Lung (tissue), 11 donors: ENCODE measurements at regions not wholly inside any gene's neighbourhood (a gene's known extent, or its start where the extent isn't known, plus 50 kb on each side); places are given as distances from the start of the nearest gene placed in this dataset.

Experiments used
- ATAC-seq: fragments of 200-7000 bp; cut with Tn5 transposase; one replicate; pipeline ENCODE4 v1.9.1; 2020; ENCODE audit warnings: moderate number of reproducible peaks; ENCODE audit not compliant: insufficient read depth, low FRiP score
- DNase-seq, 3 donors: peaks; one replicate each; pipeline ENCODE4 v3.0.0-alpha.2; 2013 to 2017
- H3K27ac ChIP-seq, 2 donors: one replicate each; pipeline ENCODE4 v1.5.1; 2013; ENCODE audit warnings: mild to moderate bottlenecking in 2 of 2, moderate library complexity in 2 of 2, control low read depth in 1 of 2, inconsistent platforms in 1 of 2, low read depth in 1 of 2, low read length in 1 of 2
- H3K27me3 ChIP-seq, 3 donors: one replicate each; pipeline ENCODE4 v1.5.1; 2013; ENCODE audit warnings: low read length in 2 of 3; ENCODE audit not compliant: control insufficient read depth in 3 of 3, insufficient read depth in 3 of 3
- H3K36me3 ChIP-seq, 4 donors: one replicate each; pipeline ENCODE4 v1.5.1; 2013; ENCODE audit warnings: low read length in 4 of 4, mild to moderate bottlenecking in 1 of 4, moderate library complexity in 1 of 4; ENCODE audit not compliant: control insufficient read depth in 4 of 4, insufficient read depth in 4 of 4
- H3K4me1 ChIP-seq, 5 donors: one replicate each; pipeline ENCODE4 v1.5.1; 2013; ENCODE audit warnings: low read length in 5 of 5, mild to moderate bottlenecking in 2 of 5, moderate library complexity in 1 of 5; ENCODE audit not compliant: control insufficient read depth in 5 of 5, insufficient read depth in 5 of 5
- H3K4me3 ChIP-seq: one replicate; pipeline ENCODE4 v1.5.1; 2013; ENCODE audit warnings: mild to moderate bottlenecking, control low read depth, moderate library complexity
- H3K9ac ChIP-seq, 2 donors: one replicate each; pipeline ENCODE4 v1.5.1; 2013; ENCODE audit warnings: low read length in 2 of 2, control low read depth in 1 of 2; ENCODE audit not compliant: insufficient read depth in 1 of 2
- H3K9me3 ChIP-seq, 4 donors: one replicate each; pipeline ENCODE4 v1.5.1; 2013; ENCODE audit warnings: low read length in 3 of 4, mild to moderate bottlenecking in 1 of 4, moderate library complexity in 1 of 4; ENCODE audit not compliant: control insufficient read depth in 4 of 4, insufficient read depth in 3 of 4
- WGBS, 2 donors: extraction: QIAGEN DNeasy Blood & Tissue Kit; methylation state at CpG; one replicate each; pipeline ENCODE4 v1.1.7; 2013; 5-methylcytosine and 5-hydroxymethylcytosine counted together
- TF ChIP-seq, protein P1 (sequence below): IDR thresholded peaks from 2 replicates; pipeline ENCODE4 v1.5.1; 2012; ENCODE audit warnings: mild to moderate bottlenecking; ENCODE audit errors: control extremely low read depth, extremely low read depth
- donor health status: control.
- donor health status: control.
- donor health status: Bipolar disorder and iron deficiency.
- donor health status: healthy.
- donor health status: DM: yes; HTN: yes; CAD: no.

DNA sequence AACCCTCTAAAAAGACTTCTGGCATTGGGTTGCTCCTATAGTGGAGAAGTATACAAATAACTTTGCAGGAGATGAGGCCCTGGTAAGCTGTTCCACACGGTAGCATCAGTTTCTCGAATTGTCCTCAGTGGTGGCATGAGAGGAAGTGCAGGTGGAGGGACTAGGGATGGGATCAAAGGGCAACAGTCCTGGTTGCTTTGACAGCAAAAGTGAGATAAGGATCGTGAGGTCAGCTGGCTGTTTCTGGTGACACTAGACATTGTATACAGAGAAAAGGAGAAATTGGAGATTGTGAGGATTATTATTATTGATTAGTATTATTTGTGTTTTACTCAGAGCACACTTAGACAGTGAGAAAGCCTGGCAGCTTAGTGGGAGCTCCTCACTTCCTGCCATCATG is 61.3 kb upstream of the EXOC2 start:
- ATAC-seq (no peak), DNase-seq (no peak)
- H3K9ac ChIP-seq = no peak overlapping the region
- no peaks in the 10 kb centered on the region for H3K4me1 ChIP-seq
- 70 to 80% methylated on average over 3 of the region's 3 CpGs for WGBS, 2 donors
- no peak overlapping the region for H3K27ac ChIP-seq
- H3K27me3 ChIP-seq = no peaks in the 10 kb centered on the region
- H3K4me3 ChIP-seq = no peak overlapping the region
- no peaks in the 10 kb centered on the region for H3K9me3 ChIP-seq
- no peaks in the 10 kb centered on the region for H3K36me3 ChIP-seq
- TF ChIP-seq, protein P1, sequence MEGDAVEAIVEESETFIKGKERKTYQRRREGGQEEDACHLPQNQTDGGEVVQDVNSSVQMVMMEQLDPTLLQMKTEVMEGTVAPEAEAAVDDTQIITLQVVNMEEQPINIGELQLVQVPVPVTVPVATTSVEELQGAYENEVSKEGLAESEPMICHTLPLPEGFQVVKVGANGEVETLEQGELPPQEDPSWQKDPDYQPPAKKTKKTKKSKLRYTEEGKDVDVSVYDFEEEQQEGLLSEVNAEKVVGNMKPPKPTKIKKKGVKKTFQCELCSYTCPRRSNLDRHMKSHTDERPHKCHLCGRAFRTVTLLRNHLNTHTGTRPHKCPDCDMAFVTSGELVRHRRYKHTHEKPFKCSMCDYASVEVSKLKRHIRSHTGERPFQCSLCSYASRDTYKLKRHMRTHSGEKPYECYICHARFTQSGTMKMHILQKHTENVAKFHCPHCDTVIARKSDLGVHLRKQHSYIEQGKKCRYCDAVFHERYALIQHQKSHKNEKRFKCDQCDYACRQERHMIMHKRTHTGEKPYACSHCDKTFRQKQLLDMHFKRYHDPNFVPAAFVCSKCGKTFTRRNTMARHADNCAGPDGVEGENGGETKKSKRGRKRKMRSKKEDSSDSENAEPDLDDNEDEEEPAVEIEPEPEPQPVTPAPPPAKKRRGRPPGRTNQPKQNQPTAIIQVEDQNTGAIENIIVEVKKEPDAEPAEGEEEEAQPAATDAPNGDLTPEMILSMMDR = no peak

DNA sequence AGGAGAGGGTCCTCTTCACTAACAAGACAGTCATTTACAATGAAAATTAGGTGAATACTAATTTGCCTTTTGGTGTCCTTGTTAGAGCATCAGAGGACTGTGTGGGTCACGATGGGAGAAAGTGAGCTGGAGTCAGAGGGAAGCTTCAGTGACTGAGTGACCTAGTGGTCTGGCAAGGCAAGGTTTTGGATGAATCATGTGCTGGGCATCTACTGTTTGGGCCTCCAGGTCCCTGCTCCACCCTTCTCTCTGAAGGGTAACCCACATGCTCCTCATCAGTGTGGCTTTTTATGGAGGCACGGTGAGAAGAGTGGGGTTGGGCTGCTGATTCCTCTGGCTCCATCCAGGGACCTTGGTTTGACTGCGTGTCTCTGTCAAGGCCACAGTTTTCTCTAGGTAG is 60.5 kb upstream of the EXOC2 start:
- WGBS, 2 donors = 93 to 94% methylated on average over 3 of the region's 3 CpGs
- Histone ChIP-seq H3K9me3 (no peaks in the 10 kb centered on the region), H3K4me1 (peaks cover 0 to under 1% (median 0%) of the 10 kb centered on the region in 5 donors)

DNA sequence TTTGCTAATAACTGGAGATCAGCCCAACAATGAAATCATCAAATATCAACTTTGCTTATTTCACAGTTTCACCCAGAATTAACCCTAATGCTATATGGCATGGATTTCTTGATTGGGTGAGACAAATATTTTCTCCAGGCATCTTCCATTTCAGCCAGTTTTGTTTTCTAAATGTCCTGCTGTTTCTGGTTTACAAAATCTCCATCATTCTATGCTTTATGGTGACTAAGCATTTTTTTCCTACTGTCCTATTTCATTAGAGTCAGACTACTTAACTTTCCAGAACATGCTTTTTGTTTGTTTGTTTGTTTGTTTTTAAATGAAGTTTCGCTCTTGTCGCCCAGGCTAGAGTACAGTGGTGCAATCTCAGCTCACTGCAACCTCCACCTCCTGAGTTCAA is 59.5 kb upstream of the EXOC2 start:
- no peaks in the 10 kb centered on the region for H3K27me3 ChIP-seq
- no peak for ATAC-seq
- TF ChIP-seq, protein P1 = no peak
- no peak overlapping the region for H3K4me3 ChIP-seq
- H3K9me3 ChIP-seq = no peaks in the 10 kb centered on the region
- no peak overlapping the region for H3K9ac ChIP-seq
- H3K4me1 ChIP-seq = peaks cover 0 to 6% (median 0%) of the 10 kb centered on the region in 5 donors
- DNase-seq = peak in 1 of 3 donors; percentile 48
- WGBS, 2 donors = 97 to 98% methylated on average over 2 of the region's 2 CpGs
- H3K27ac ChIP-seq = no peak overlapping the region
- H3K36me3 ChIP-seq = no peaks in the 10 kb centered on the region

More for the DNA sequence above, 60.5 kb upstream of the EXOC2 start:
- no peak for DNase-seq
- TF ChIP-seq, protein P1 = no peak
- Histone ChIP-seq H3K27me3 (no peaks in the 10 kb centered on the region), H3K27ac (no peak overlapping the region), H3K9ac (no peak overlapping the region), H3K36me3 (no peaks in the 10 kb centered on the region), H3K4me3 (no peak overlapping the region)
- no peak for ATAC-seq

DNA sequence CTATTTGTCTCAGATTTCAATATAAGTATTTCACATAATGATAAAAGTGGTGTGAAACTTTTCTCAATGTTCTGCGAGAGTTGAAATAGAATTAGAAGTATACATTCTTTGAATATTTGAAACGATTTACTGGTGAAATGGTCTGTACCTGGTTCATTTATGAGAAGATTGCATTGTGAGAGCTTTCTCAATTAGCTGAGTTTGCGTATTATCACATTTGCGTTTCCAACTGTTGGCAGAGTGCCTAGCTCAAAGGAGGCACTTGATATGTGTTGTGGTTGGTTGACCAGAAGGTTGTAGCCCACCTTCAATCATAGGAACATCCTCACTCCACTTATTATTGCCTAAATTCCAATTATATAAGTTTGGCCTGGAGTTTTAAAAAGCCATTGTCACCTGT is 58.8 kb upstream of the EXOC2 start:
- Histone ChIP-seq H3K27ac (no peak overlapping the region), H3K9me3 (no peaks in the 10 kb centered on the region), H3K4me3 (no peak overlapping the region), H3K27me3 (no peaks in the 10 kb centered on the region), H3K9ac (no peak overlapping the region), H3K4me1 (peaks cover 0 to 10% (median 0%) of the 10 kb centered on the region in 5 donors), H3K36me3 (no peaks in the 10 kb centered on the region)
- TF ChIP-seq, protein P1 = no peak
- WGBS, 2 donors = 74 to 83% methylated on average over 4 of the region's 4 CpGs
- ATAC-seq = no peak
- DNase-seq = no peak
